Activated T-helper 17 cell treated with anti-CD3 and anti-CD28 coated beads, Interleukin-2, amount 50 U/mL, for 72 hours (primary cell): ENCODE measurements at regions not wholly inside any gene's neighbourhood (a gene's known extent, or its start where the extent isn't known, plus 50 kb on each side); places are given as distances from the start of the nearest gene placed in this dataset.
"Not testable (repeated sequence)": the region's sequence is repeated elsewhere in the genome, so short reads cannot be mapped to it uniquely, and the experiment has no call there.

Experiments
- ATAC-seq: fragments of 150-1000 bp; cut with Tn5 transposase; replicated peaks from 2 replicates; pipeline ENCODE4 v1.10.0; 2021; ENCODE audit warnings: mild to moderate bottlenecking, moderate library complexity
- H3K27ac Mint-ChIP-seq: one replicate; pipeline ENCODE4 v1.8.0; 2022; ENCODE audit warnings: mixed read lengths
- H3K27me3 Mint-ChIP-seq: one replicate; pipeline ENCODE4 v1.8.0; 2022; ENCODE audit warnings: mixed read lengths
- H3K36me3 Mint-ChIP-seq: one replicate; pipeline ENCODE4 v1.8.0; 2022; ENCODE audit warnings: low read depth, mild to moderate bottlenecking, mixed read lengths
- H3K4me1 Mint-ChIP-seq: one replicate; pipeline ENCODE4 v1.8.0; 2022; ENCODE audit warnings: mixed read lengths
- H3K4me3 Mint-ChIP-seq: one replicate; pipeline ENCODE4 v1.8.0; 2022; ENCODE audit warnings: mild to moderate bottlenecking, mixed read lengths
- H3K9me3 Mint-ChIP-seq: one replicate; pipeline ENCODE4 v1.8.0; 2022; ENCODE audit warnings: mixed read lengths

DNA sequence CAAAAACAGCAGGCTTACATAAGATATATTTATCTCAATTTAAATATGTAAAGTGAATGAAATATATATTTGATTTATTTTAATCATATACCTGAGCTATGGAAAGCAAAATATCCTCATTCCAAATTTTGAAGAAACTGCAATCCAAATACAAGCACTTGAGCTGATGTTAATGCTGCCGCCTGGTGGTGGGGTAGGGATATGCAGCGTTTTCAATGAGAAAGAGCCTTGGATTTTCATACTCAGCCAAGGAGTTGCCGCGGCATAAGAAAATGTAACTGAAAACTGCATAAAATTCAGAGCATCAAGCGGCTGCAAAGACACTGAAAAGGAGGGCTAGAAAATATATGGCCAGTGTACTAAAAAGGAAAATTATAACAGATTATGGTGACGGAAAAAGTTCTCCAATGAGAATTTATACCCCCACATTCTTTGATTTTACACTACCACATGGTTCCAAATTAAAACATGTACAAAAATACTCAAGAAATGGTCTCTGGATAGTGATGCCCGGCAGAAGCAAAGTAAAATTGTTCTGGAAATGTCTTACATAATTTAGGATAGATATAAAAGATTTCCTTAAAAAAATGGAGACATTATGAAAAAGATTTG lies 660.3 kb upstream of the PITX2 start:
- ATAC-seq: no peak
- no peaks in the 10 kb centered on the region for H3K36me3 Mint-ChIP-seq

DNA sequence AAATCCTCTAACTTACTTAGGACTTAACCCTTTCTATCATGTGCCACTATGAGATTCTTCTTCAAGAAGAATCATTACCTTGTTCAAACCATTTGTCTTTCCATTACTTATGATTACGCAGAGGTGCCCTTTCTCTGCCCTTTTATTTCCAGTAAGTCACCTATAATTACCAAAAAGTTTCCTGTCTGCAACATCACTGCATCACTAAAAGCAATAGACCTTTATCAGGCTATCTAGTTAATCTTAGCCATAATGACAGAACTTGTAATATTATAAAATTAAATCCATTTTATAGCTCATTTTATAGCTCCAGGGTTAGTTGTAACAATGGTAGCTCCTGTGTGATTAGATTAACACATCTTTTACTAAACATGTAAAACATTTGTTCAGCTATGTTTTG lies 673.6 kb upstream of the PITX2 start:
- Mint-ChIP-seq H3K27ac (no peak overlapping the region), H3K36me3 (no peaks in the 10 kb centered on the region), H3K27me3 (no peaks in the 10 kb centered on the region), H3K4me1 (no peaks in the 10 kb centered on the region), H3K4me3 (no peak overlapping the region), H3K9me3 (peaks cover 9% of the 10 kb centered on the region)
- ATAC-seq: no peak

More for the DNA sequence above, 660.3 kb upstream of the PITX2 start:
- no peak overlapping the region for H3K4me3 Mint-ChIP-seq
- H3K9me3 Mint-ChIP-seq: no peaks in the 10 kb centered on the region
- H3K27ac Mint-ChIP-seq: no peak overlapping the region
- H3K27me3 Mint-ChIP-seq: no peaks in the 10 kb centered on the region
- no peaks in the 10 kb centered on the region for H3K4me1 Mint-ChIP-seq

GRCh38 chr4:111303806-111304205 lies 680.9 kb upstream of the PITX2 start:
- H3K4me1 Mint-ChIP-seq: no peaks in the 10 kb centered on the region
- H3K36me3 Mint-ChIP-seq: no peaks in the 10 kb centered on the region
- H3K9me3 Mint-ChIP-seq: peaks cover 10% of the 10 kb centered on the region
- no peak for ATAC-seq
- no peaks in the 10 kb centered on the region for H3K27me3 Mint-ChIP-seq
- H3K27ac Mint-ChIP-seq: no peak overlapping the region
- no peak overlapping the region for H3K4me3 Mint-ChIP-seq

GRCh38 chr4:111323496-111323895 lies 700.6 kb upstream of the PITX2 start:
- no peak for ATAC-seq
- Mint-ChIP-seq H3K36me3 (no peaks in the 10 kb centered on the region), H3K4me1 (no peaks in the 10 kb centered on the region), H3K4me3 (no peak overlapping the region), H3K27ac (no peak overlapping the region), H3K27me3 (no peaks in the 10 kb centered on the region), H3K9me3 (peaks cover 5% of the 10 kb centered on the region)

GRCh38 chr4:111323916-111324315 lies 701.0 kb upstream of the PITX2 start:
- no peaks in the 10 kb centered on the region for H3K4me1 Mint-ChIP-seq
- no peak for ATAC-seq
- H3K27ac Mint-ChIP-seq: no peak overlapping the region
- no peaks in the 10 kb centered on the region for H3K27me3 Mint-ChIP-seq
- no peaks in the 10 kb centered on the region for H3K36me3 Mint-ChIP-seq
- no peak overlapping the region for H3K4me3 Mint-ChIP-seq
- peaks cover 4% of the 10 kb centered on the region for H3K9me3 Mint-ChIP-seq

DNA sequence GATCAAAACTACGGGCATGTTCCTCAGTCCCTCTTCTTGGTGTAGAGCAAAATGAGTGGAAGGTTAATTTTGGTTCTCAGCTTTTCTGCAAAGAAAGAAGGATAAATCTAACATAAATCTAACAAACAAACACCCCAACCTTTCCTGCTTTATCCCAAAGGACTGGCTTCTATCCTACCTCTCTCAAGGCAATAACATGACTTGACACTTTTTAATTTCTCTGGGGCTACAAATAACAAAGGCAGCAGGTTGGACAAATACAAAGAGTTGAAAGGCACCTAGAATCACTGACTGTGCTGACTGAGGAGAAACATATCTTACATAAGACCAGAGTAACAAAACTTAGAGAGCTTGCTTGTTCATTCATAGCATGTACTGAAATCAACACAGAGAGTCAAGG lies 703.6 kb upstream of the PITX2 start:
- Mint-ChIP-seq H3K27ac (no peak overlapping the region), H3K4me1 (no peaks in the 10 kb centered on the region), H3K4me3 (no peak overlapping the region), H3K9me3 (peaks cover 4% of the 10 kb centered on the region), H3K27me3 (no peaks in the 10 kb centered on the region), H3K36me3 (no peaks in the 10 kb centered on the region)
- ATAC-seq: no peak

- Mint-ChIP-seq H3K9me3 (peaks cover 8% of the 10 kb centered on the region), H3K4me3 (no peak overlapping the region), H3K27me3 (no peaks in the 10 kb centered on the region), H3K4me1 (no peaks in the 10 kb centered on the region), H3K36me3 (no peaks in the 10 kb centered on the region), H3K27ac (no peak overlapping the region)
- no peak for ATAC-seq
These were observed 707.9 kb upstream of the PITX2 start for GRCh38 chr4:111330786-111331185.

DNA sequence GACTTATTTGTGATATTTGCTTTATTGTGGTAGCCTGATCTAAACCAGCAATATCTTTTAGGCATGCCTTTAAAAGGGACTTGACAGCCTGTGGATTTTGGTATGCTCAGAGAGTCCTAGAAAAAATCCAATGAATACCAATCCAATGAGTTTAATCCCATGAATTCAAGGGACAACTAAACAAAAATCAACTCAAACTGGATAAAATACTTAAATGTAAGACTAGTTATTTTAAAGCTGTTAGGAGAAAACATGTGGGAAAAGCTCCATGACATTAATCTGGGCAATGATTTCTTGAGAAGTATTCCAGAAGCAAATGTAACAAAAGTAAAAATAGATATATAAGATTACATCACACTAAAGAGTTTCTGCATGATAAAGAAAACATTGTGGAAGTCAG lies 711.5 kb upstream of the PITX2 start:
- Mint-ChIP-seq H3K4me3 (no peak overlapping the region), H3K36me3 (no peaks in the 10 kb centered on the region), H3K27ac (no peak overlapping the region), H3K4me1 (no peaks in the 10 kb centered on the region), H3K27me3 (no peaks in the 10 kb centered on the region), H3K9me3 (peaks cover 8% of the 10 kb centered on the region)
- ATAC-seq: no peak

GRCh38 chr4:111337186-111337876 lies 714.5 kb upstream of the PITX2 start:
- not testable (repeated sequence) for H3K36me3 Mint-ChIP-seq, H3K4me3 Mint-ChIP-seq, H3K9me3 Mint-ChIP-seq, ATAC-seq, H3K27ac Mint-ChIP-seq, H3K4me1 Mint-ChIP-seq, H3K27me3 Mint-ChIP-seq

- H3K9me3 Mint-ChIP-seq: peaks cover 3% of the 10 kb centered on the region
- no peak overlapping the region for H3K4me3 Mint-ChIP-seq
- no peak overlapping the region for H3K27ac Mint-ChIP-seq
- no peaks in the 10 kb centered on the region for H3K4me1 Mint-ChIP-seq
- ATAC-seq: no peak
- no peaks in the 10 kb centered on the region for H3K27me3 Mint-ChIP-seq
- no peaks in the 10 kb centered on the region for H3K36me3 Mint-ChIP-seq
These were observed 736.7 kb upstream of the PITX2 start for GRCh38 chr4:111359602-111360001.

GRCh38 chr4:111360906-111361305 lies 738.0 kb upstream of the PITX2 start:
- Mint-ChIP-seq H3K4me1 (no peaks in the 10 kb centered on the region), H3K36me3 (no peaks in the 10 kb centered on the region), H3K4me3 (no peak overlapping the region), H3K27me3 (no peaks in the 10 kb centered on the region), H3K9me3 (peaks cover 3% of the 10 kb centered on the region), H3K27ac (no peak overlapping the region)
- peak; percentile 19 for ATAC-seq

DNA sequence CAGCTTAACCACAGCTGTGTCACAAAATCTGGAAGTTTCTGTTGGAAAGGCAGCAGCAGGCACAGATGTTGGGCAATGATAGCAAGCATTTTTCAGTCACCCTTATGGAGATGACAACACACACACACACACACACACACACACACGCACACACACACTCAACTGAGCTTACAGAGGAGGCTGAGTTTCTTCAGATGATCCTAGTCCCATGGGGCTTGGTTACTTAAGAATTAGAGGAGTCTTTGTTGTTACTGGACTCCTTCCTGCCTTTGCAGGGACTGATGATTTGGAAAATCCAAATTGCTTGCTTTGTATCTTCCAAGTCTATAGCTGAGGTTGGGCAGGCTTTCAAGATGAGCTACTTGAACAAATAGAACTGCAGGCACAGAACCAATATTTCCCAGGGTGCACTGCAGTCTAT lies 740.1 kb upstream of the PITX2 start:
- H3K27ac Mint-ChIP-seq: no peak overlapping the region
- H3K9me3 Mint-ChIP-seq: peaks cover 6% of the 10 kb centered on the region
- no peak for ATAC-seq

DNA sequence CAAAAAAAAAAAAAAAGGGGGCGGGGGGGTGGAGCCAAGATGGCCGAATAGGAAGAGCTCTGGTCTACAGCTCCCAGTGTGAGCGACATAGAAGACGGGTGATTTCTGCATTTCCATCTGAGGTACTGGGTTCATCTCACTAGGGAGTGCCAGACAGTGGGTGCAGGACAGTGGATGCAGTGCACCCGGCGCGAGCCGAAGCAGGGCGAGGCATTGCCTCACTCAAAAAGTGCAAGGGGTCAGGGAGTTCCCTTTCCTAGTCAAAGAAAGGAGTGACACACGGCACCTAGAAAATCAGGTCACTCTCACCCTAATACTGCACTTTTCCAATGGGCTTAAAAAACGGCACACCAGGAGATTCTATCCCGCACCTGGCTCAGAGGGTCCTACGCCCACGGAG lies 755.0 kb upstream of the PITX2 start:
- H3K4me3 Mint-ChIP-seq, ATAC-seq, H3K27me3 Mint-ChIP-seq, H3K27ac Mint-ChIP-seq, H3K9me3 Mint-ChIP-seq, H3K36me3 Mint-ChIP-seq, H3K4me1 Mint-ChIP-seq: not testable (repeated sequence)

More for the DNA sequence above, 740.1 kb upstream of the PITX2 start:
- no peaks in the 10 kb centered on the region for H3K27me3 Mint-ChIP-seq
- H3K36me3 Mint-ChIP-seq: no peaks in the 10 kb centered on the region
- no peaks in the 10 kb centered on the region for H3K4me1 Mint-ChIP-seq
- H3K4me3 Mint-ChIP-seq: no peak overlapping the region

DNA sequence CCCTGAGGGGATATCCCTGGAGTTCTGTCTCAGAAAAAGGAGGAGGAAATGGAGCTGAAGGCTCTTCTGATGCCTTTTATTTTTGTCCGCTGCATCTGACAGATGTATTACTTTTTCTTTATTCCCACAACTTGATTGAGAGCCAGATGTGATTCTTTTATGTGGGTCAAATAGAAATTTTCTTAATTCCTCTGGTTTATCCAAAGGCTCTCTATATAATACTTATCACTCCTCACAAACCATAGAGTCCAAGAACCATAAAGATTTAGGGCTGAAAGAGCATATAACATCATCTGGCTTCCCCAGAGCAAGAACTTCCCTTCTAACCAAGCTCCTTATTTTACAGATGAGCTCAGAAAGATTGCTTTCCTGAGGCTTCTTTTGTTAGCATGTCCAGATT lies 756.7 kb upstream of the FAM241A start:
- ATAC-seq: no peak
- Mint-ChIP-seq H3K27me3 (no peaks in the 10 kb centered on the region), H3K36me3 (no peaks in the 10 kb centered on the region), H3K4me1 (no peaks in the 10 kb centered on the region), H3K9me3 (peaks cover 12% of the 10 kb centered on the region), H3K4me3 (no peak overlapping the region), H3K27ac (no peak overlapping the region)

DNA sequence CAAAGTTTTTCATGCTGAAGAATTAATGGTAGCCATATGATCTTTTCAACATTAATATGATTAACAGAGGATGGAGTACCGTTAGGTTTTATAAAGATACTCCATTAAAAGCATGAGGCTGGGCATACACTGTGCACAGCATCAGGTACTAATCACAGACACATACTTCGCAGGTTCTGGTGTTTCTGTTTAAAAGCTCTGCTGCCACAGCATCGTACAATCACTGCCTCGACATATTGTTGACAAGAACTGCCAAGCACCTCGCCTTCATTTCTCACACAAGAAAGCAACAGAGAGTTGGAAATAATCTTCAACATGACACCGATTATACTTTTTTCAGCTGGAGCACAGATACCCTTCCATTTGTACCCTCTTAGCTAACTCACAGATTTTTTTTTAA lies 753.4 kb upstream of the FAM241A start:
- H3K4me1 Mint-ChIP-seq: no peaks in the 10 kb centered on the region
- peaks cover 7% of the 10 kb centered on the region for H3K9me3 Mint-ChIP-seq
- H3K4me3 Mint-ChIP-seq: no peak overlapping the region
- no peak overlapping the region for H3K27ac Mint-ChIP-seq
- no peak for ATAC-seq
- H3K36me3 Mint-ChIP-seq: no peaks in the 10 kb centered on the region
- no peaks in the 10 kb centered on the region for H3K27me3 Mint-ChIP-seq
